ENCODE measurements at regions not wholly inside any gene's neighbourhood (a gene's known extent, or its start where the extent isn't known, plus 50 kb on each side); places are given as distances from the start of the nearest gene placed in this dataset.
"Not testable (repeated sequence)": the region's sequence is repeated elsewhere in the genome, so short reads cannot be mapped to it uniquely, and the experiment has no call there.

GRCh38 chr2:142718576-142719155 lies 158.8 kb upstream of the KYNU start:
- TF ChIP-seq CTCF (IDR thresholded peaks at IDR 0.05; ENCODE audit: insufficient read depth, low read depth, low read length, missing control alignments), result no peak
- no peak for DNase-seq (ENCODE audit: low read depth)
- no peak overlapping the region for H3K4me3 ChIP-seq (ENCODE audit: low read depth, low read length)

GRCh38 chr2:142716463-142717242 lies 160.8 kb upstream of the KYNU start:
- DNase-seq (ENCODE audit: low read depth), result no peak

GRCh38 chr2:142714600-142714999 lies 162.9 kb upstream of the KYNU start:
- TF ChIP-seq CTCF (IDR thresholded peaks at IDR 0.05; ENCODE audit: insufficient read depth, low read depth, low read length, missing control alignments), result no peak
- H3K4me3 ChIP-seq (ENCODE audit: low read depth, low read length), result no peak overlapping the region
- peak; percentile 30 for DNase-seq (ENCODE audit: low read depth)

More at GRCh38 chr2:142716463-142717242, 160.8 kb upstream of the KYNU start:
- H3K4me3 ChIP-seq (ENCODE audit: low read depth, low read length), result no peak overlapping the region
- TF ChIP-seq CTCF (IDR thresholded peaks at IDR 0.05; ENCODE audit: insufficient read depth, low read depth, low read length, missing control alignments), result no peak

- DNase-seq (ENCODE audit: low read depth), result peak; percentile 17
- no peak for TF ChIP-seq CTCF (IDR thresholded peaks at IDR 0.05; ENCODE audit: insufficient read depth, low read depth, low read length, missing control alignments)
These were observed 167.1 kb upstream of the KYNU start for GRCh38 chr2:142710336-142710735.

GRCh38 chr2:142707318-142707717 lies 170.1 kb upstream of the KYNU start:
- DNase-seq (ENCODE audit: low read depth), result no peak
- TF ChIP-seq CTCF (IDR thresholded peaks at IDR 0.05; ENCODE audit: insufficient read depth, low read depth, low read length, missing control alignments), result no peak
- H3K4me3 ChIP-seq (ENCODE audit: low read depth, low read length), result no peak overlapping the region

More at GRCh38 chr2:142710336-142710735, 167.1 kb upstream of the KYNU start:
- no peak overlapping the region for H3K4me3 ChIP-seq (ENCODE audit: low read depth, low read length)

- not testable (repeated sequence) for DNase-seq (ENCODE audit: low read depth); H3K4me3 ChIP-seq (ENCODE audit: low read depth, low read length)
These were observed 175.1 kb upstream of the KYNU start for GRCh38 chr2:142702397-142702796.

GRCh38 chr2:142695350-142696257 lies 181.9 kb upstream of the KYNU start:
- DNase-seq (ENCODE audit: low read depth); H3K4me3 ChIP-seq (ENCODE audit: low read depth, low read length): not testable (repeated sequence)

All from GM12865 (cell line).